ENCODE measurements at regions not wholly inside any gene's neighbourhood (a gene's known extent, or its start where the extent isn't known, plus 50 kb on each side); places are given as distances from the start of the nearest gene placed in this dataset.
"Not testable (repeated sequence)": the region's sequence is repeated elsewhere in the genome, so short reads cannot be mapped to it uniquely, and the experiment has no call there.

DNA sequence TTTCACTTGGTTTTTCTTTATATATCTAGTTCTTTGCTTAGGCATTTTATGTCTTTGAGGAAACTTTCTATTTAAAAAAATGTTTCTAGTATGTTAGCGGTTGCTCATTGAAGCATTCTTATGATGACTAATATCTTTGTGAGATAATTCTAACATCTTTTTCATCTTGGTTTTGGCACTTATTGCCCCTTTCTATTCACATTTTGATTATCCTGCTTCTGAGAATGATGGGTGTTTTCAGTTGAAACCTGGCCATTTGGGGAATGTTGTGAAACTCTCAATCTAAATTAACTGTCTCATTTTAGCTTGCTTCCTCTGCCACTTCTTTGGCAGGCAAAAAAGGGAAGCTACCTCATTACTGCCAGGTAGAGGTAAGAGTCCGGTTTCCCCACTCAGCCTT, 683.1 kb downstream of the DOK5 start:
- no peak for DNase-seq (ENCODE audit: low spot score)

DNA sequence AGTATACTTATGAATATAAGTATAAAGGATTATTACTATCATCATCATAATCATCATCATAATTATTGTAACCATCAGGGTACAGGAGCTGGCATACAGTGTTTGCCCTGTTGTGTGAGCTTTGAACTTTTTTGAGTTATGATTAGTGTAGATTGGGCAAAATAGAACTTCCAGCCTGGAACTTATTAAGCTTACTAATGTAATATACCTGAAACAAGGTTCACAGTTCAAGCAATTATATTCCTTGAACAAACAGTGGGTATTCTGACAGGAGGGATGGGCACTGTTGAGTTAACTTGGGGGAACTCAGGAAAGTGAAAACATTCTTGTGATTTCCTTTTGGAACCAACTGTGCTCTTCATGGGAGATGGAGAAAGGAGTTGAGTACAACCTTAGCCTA, 680.0 kb downstream of the DOK5 start:
- no peak for DNase-seq (ENCODE audit: low spot score)

DNA sequence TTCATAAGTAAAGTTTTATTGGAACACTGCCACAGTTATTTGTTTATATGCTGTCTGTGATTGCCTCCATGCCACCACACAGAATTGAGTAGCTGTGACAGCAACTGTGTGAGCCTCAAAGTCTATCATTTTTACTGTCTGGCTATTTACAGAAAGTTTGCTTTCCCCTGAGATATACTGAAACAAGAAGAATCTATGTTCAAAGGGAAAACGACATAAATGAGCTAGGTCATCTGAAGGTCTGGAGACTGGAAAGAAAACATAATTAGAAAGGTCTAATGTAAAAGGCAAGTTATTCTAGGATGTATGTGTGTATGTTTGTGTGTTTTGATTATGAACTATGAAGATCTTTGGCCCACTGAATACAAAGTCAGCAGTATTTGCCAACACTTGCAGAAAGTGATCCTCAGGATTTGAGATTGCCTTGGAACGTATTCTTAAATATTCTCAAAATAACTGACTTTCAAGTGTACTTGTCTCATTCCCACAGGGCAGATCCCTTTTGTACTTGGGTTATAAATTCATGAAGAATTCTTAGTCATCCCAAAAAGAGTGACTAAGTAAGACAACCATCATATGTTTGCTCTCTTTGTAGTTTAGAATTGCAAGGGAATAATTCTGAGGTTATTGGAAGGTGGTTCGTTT, 677.7 kb downstream of the DOK5 start:
- DNase-seq (ENCODE audit: low spot score) = no peak

DNA sequence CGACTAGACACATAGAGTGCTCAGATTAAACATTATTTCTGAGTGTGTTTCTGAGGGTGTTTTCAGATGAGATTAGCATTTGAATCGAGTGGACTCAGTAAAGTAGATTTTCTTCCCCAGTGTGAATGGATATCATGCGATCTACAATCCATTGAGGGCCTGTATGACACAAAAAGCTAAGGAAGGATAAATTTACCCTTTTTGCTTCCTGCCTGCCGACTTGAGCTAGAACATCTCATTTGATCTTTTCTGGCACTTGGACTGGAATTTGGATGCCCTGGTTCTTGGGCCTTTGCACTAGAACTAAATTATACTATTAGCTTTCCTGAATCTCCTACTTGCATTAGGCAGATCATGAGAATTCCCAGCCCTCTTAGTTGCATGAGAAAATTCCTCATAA, 675.8 kb downstream of the DOK5 start:
- no peak for DNase-seq (ENCODE audit: low spot score)

DNA sequence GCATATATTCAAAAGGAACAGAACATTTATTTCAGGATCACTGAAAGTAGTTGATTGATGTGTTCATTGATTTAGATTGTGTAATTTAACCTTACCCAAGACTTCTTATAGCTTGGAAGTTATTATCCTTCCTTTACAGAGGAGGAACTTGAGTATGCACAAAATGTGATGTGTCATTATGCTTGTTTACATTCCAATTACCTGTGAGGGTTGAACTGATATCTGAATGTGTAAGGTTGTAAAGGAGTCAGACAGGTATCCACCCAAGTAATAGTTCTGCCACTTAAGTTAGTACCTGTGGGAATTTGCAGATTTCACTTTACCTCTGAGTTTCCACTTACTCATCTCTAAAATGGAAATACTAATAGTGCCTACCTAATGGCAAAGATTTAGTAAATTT, 668.2 kb downstream of the DOK5 start:
- no peak for DNase-seq (ENCODE audit: low spot score)

DNA sequence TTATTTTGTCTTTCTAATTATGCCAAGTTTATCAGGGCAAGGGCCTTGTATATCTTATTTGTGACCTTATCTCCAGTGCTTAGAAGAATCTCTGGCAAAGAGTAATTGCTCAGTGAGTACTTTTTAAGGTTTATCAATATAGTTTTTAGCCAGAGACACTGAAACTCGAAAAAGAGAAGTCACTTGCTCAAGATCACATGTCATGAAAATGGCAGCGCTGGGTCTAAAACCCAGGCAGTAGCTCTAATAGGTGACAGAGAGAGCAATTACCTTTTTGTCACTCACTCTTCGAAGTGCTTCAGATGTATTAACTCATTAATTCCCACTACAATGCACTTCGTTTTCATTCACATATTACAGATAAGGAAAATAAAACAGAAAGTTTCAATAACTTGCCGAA, 667.5 kb downstream of the DOK5 start:
- no peak for DNase-seq (ENCODE audit: low spot score)

DNA sequence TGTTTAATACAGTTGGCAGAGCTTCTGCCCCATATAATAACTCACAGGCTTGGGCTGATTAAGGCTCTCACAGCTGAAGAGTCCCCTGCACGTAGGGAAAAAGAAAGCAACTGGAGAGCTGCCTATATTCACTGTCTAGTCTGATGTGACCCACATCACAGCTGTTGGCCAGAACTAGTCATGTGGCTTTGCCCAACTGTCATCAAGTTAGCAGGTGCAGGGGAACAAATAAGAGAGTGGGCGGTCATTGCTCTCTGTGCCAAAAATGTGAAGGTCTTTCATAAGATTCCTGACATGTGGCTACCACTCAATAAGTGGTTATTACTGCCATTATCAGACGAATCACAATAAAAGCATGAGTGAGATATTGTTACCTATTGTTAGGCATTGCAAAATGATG, 665.2 kb downstream of the DOK5 start:
- DNase-seq (ENCODE audit: low spot score) = no peak

DNA sequence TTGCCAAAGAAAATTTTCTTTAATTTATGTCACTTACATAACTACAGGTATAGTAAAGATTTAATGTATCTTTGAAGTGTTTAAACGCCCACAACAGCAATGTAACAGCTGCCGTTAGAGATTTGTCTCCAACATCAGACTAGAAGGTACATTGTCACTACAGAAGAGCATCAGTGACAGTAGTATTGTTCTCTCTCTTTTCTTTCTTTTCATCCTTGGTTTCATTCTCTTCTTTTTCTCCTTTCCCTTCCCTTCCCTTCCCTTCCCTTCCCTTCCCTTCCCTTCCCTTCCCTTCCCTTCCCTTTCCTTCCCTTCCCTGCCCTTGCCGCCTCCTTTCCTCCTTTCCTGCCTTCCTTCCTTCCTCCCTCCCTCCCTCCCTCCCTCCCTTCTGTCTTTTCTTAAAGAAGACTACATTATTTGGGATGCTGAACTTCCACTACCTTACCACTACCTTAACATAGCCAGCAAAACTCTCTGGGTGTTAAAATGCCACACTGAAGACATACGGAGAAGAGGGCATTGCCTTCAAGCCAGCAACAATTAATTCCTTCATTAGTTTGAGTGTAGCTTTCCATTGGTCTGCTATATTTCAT, 663.9 kb downstream of the DOK5 start:
- DNase-seq (ENCODE audit: low spot score) = no peak

DNA sequence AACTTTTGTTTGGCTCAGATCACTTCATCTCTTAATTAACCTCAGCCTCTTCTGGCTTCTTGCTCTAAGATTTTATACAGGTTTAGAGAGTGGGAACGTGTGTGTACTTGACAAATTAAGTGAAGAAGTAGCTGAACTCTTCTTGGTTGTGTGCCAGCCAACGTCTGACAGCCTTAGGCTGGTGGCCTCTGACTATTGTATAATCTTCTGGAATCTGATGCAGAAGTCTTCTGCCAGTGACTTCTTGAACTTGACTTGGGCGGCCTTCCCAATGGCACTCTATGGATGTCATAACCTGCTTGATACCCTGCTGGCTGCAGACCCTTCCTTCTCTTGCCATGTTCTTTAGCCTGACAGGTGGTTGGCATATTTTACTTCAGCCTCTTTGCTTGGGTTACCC, 660.5 kb downstream of the DOK5 start:
- no peak for DNase-seq (ENCODE audit: low spot score)

DNA sequence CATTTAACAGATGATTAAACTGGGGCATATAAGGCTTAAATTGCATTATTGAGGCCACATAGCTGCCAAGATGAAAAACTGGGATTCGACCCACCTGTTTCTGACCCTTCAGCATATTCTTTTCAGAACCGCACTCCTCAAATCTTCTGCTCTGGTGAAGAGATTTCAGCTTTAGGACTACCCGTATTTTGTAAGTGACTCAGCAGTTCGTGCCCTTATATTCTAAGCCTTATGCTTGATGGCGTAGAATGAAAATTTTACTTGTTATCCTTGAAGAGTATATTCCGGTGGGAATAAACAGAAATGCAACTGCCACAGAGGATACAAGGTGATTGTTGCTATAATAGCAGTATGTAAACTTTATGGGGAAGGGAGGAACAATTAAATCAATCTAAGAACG, 657.1 kb downstream of the DOK5 start:
- DNase-seq (ENCODE audit: low spot score) = no peak

DNA sequence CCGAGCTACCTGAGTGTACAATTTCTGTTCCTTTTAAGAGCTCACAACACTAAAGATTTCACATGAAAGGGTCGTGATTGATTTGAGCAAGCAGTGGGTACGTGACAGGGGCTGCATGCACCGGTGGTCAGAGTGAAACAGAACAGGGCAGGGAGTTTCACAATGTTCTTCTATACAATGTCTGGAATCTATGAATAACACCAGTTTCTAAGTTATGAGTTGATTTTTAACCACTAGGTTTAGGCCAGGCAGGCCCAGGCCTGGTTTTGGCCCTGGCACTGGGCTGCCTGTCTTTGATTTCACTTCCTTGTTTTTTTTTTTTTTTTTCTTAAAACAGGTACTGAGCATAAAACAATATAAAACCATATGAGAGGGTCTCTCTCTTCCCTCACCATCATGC, 642.2 kb downstream of the DOK5 start:
- DNase-seq (ENCODE audit: low spot score) = not testable (repeated sequence)

DNA sequence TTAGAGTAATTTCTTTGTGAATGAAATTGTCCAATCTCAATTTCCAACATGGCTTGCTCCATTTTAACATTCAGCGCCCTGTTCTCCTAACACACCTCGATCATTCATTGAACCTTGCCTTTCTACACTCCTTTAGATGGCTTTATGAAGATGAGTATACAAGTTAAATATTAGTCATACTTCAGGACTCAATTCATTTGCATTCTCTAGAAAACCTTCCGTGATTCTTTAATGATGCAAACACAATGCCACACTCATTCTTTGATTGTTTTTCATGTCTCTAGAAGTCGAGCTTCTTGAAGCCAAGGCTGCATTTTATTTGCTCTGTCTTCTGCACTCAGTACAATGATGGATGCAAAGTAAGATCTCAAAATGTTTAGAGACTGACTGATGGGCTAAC, 641.2 kb downstream of the DOK5 start:
- no peak for DNase-seq (ENCODE audit: low spot score)

DNA sequence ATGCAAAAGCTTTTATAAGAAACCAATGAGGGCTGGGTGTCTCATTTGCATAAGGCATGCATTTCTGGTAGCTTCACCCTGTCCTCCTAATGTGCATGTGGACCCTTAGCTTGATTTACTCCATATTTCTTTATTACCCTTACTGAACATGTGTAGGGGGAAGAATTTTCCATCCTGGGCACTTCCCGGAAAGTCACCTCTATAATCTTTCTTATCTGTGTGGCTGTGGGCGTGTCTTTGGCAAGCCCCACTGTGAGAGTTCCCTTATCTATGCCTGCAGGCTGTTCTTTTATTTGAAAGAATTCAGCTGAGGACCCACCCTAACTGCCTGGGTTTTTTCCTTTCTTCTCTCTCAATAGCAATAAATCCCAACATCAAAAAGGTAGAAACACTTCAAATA, 627.8 kb downstream of the DOK5 start:
- no peak for DNase-seq (ENCODE audit: low spot score)

DNA sequence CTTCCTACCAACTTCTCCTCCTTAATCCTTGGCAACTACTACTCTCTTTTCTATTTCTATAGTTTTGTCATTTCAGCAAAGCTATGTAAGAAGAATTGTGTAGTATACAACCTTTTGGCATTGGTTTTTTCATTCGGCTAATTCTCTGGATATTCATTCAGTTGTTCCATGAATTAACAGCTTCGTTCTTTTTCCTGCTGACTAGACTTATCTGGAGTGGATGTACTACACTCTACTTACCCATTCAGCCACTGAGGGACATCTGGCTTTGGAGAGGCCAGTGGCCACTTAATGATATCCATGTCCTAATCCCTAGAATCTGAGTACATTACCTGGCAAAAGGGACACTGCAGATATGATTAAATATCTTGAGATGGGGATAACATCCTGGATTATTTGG, 623.9 kb downstream of the DOK5 start:
- no peak for DNase-seq (ENCODE audit: low spot score)

DNA sequence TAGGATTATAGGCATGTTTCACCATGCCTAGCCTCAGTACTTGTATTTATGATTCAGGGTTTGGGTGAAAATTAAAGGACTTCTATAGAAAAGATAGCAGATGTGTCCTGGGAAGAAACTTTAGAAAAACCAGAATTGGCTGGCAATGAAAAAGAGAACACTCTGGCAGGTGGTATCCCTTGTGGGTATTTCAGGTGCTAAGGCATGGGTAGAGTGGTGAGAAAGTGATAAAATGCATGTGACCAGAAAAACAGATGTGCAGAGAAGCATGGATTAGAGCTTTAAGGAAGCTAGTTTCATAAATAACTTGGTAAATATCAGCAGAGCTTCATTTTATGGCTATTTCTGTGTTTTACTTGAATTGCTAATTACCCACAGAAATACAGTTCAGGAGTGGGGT, 622.2 kb downstream of the DOK5 start:
- DNase-seq (ENCODE audit: low spot score) = no peak

DNA sequence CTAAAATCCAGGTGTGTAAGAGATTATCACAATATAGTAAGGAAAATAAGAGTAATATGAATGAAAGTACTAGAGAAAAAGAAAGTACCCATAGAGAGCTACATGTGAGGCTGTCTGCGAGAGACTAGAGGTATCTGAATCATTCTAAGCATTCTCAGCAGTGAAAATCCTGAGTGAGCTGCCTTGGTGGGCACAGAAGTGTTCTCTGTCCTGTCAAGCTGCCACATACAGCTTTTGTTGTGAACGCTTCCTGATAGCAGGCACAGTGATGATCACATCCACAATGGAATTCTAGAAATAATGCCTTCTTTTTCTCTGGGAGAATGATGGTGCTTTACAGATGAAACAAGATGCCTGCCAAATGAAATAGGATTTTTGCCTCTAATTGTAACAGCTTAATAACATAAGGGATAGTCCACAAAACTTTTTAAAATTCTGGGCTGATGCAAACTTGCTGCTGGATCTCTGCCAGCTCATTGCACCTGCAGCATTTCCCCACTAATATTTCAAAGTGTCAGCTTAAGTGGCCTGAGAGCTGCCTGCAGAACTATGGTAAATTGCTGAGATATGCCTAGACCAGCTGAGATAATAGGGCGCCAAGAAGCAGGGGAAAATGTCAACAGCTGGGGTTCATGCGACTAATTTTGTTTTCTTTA, 620.5 kb downstream of the DOK5 start:
- no peak for DNase-seq (ENCODE audit: low spot score)

DNA sequence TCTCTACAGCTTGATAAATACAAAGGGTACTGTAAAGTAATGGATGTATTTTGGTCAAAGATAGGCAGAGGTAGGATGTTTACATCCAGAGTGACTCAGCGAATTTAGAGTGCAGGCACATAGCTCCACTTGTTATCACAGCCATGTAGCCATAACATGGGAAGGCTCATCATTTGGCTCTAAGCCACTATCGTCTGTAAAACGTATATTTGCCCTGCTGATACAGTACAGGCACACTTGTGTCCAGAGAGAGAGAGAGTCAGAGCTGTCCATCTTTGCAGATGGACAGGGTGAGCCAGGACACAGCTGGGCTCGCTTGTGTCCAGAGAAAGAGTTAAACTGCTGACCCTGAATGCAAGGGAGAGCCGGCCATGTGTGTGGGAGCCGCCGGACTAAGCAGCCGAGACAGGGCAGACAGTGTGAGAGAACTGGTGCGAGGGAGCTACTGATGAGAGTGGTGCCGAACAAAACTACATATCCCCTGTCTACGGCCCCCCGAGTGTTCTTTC, 619.0 kb downstream of the DOK5 start:
- no peak for DNase-seq (ENCODE audit: low spot score)

DNA sequence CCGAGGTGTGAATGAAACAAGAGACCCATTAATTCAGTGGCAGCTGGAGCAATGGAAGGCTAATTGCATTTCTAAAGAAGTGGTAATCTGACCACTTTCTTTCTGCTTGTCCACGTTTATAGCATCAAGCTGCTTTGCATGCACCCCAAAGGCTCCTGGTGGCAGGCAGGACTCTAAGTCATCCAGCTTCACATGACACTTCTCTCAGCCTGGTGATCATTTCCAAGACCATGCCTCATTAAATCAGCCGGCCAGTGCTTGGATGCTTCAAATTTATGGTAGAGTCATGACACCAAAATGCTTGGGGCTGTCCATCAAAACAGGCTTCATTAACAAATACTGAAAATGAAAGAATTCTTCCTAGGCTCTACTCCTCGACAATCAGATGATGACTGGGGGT, 614.9 kb downstream of the DOK5 start:
- DNase-seq (ENCODE audit: low spot score) = no peak

DNA sequence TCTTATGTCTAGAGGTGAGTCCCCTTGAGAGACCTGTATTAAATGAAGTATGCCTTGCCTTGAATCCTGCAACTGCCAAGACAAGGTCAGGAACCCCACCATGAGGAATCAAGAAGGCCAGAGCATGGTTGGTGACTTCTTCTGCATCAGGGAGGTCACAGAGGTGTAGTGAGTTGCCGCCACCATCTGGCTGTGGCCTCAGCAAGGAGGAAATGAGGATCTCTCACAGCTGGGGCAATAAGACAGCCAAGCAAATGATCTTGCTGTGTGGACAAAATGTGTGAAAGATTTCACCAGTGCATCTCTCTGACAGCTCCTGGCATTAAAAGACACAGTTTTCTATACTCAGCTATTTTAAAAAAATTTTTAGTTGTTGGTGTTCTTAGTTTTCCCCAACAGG, 611.0 kb downstream of the DOK5 start:
- DNase-seq (ENCODE audit: low spot score) = no peak

DNA sequence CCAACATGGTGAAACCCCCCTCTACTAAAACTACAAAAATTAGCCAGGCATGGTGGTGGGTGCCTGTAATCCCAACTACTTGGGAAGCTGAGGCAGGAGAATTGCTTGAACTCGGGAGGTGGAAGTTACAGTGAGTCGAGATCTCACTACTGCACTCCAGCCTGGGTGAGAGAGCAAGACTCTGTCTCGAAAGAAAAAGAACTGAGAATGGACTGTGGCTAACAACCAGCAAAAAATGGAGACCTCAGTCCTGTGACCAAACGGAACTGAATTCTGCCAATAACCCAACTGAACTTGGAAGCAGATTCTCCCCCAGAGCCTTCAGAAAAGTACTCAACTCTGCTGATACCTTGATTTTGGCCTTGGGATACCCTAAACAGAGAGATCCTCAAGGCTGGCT, 604.5 kb downstream of the DOK5 start:
- DNase-seq (ENCODE audit: low spot score) = no peak

DNA sequence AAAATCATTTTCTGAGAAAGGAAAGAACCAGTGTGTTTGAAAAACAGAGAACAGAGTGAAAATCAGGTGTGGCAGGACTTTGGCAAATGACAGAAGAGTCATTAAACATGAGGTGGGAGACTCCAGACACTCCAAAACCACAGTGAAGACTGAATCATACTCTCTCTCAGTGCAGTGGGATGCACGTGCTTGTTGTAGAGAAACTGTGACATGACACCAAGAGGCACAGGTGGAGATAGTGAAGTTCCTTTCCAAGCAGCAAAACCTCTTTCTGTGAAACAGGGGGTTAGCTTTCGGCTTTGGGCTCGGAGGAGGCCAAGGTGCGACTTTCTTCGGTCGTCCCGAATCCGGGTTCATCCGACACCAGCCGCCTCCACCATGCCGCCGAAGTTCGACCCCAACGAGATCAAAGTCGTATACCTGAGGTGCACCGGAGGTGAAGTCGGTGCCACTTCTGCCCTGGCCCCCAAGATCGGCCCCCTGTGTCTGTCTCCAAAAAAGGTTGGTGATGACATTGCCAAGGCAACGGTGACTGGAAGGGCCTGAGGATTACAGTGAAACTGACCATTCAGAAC, 599.0 kb downstream of the DOK5 start:
- not testable (repeated sequence) for DNase-seq (ENCODE audit: low spot score)

DNA sequence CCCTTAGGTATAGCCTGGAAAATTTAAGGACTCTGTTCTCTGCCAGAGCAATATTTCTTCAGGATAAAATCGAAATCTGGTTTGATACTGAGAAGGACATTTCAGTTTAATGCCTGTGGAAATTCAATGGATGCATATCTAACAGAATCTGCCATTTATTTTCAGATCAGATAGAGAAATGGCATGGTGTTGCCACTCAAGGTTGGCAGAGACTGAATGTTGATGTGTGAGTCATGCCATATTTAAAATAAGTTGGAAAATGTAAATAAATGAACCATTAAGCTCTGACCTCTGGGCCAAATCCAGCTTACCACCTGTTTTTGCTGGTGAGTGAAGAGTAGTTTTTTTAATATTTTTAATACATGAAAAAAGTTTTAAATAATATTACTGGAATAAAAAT, 594.6 kb downstream of the DOK5 start:
- DNase-seq (ENCODE audit: low spot score) = no peak

DNA sequence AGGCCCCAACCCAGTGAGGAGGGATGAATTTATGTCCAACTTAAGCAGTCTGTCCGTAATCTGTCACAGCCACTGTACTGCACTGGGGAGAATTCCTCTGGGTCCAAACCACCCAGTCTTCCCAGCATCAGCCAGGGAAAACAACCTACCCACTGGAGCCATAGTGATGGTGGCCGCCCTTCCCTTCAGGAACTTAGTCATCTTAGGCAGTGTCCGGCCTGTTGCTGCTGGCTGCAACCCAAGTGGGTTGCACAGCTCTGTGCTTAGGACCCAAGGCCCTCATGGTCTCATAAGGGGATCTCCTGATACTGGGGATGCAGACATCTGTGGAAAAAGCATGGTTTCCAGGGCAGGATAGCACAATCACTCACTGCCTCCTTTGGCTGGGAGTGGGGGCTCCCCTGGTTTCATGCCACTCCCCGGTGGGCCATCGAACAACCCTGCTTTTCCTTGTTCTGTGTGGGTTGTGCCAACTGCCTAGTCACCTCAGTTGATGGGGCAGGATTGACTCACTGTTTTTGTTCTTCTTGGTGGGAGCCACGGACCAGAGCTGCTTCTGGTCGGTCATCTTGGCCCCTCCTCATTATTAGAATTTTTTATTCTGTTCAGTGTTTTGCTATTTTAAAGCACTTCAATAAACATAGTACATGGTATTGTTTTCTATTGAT, 591.9 kb downstream of the DOK5 start:
- no peak for DNase-seq (ENCODE audit: low spot score)
